Adrenal gland (tissue), 9 donors: ENCODE measurements at regions not wholly inside any gene's neighbourhood (a gene's known extent, or its start where the extent isn't known, plus 50 kb on each side); places are given as distances from the start of the nearest gene placed in this dataset.

ENCODE experiments used
- DNase-seq, 7 donors: peaks; one replicate each; pipeline ENCODE4 v3.0.0-alpha.2; 2019 to 2020
- H3K27ac ChIP-seq, 5 donors: fragments of 200-600 bp; sonication (generic) in 4 of 5; 1 replicate in 3 of 5; 2 replicates in 2 of 5; pipeline versions ENCODE4 v1.5.1 to v1.8.0; 2016 to 2020; ENCODE audit warnings: mild to moderate bottlenecking in 1 of 5
- H3K27me3 ChIP-seq: fragments of 200-600 bp; 2 replicates; pipeline ENCODE4 v1.8.0; 2021
- H3K36me3 ChIP-seq, 2 donors: fragments of 200-600 bp; replicated peaks in 1 of 2; 1 replicate in 1 of 2; 2 replicates in 1 of 2; pipeline versions ENCODE4 v1.5.1 to v1.8.0; 2018 to 2022
- H3K4me1 ChIP-seq, 2 donors: fragments of 200-600 bp; replicated peaks in 1 of 2; 1 replicate in 1 of 2; 2 replicates in 1 of 2; pipeline versions ENCODE4 v1.5.1 to v1.8.0; 2018 to 2021
- H3K4me3 ChIP-seq, 4 donors: fragments of 200-600 bp; sonication (generic) in 3 of 4; one replicate each; pipeline ENCODE4 v1.5.1; 2016 to 2018
- H3K9me3 ChIP-seq, 3 donors: fragments of 200-600 bp; sonication (generic) in 1 of 3; replicated peaks in 1 of 3; 1 replicate in 2 of 3; 2 replicates in 1 of 3; pipeline versions ENCODE4 v1.5.1 to v1.8.0; 2016 to 2021
- CTCF ChIP-seq, 6 experiments: fragments of 450-650 bp in 4 of 6; fragments of 200-600 bp in 2 of 6; sonication (generic) in 1 of 6; IDR thresholded peaks; 1 replicate in 5 of 6; 2 replicates in 1 of 6; pipeline versions ENCODE4 v1.5.1 to v1.8.0; 2016 to 2021; ENCODE audit warnings: antibody characterized with exemption in 6 of 6, mild to moderate bottlenecking in 2 of 6, moderate library complexity in 1 of 6
- POLR2A ChIP-seq, 2 donors: fragments of 450-650 bp; IDR thresholded peaks; one replicate each; pipeline ENCODE4 v1.6.1; 2017; ENCODE audit warnings: antibody characterized with exemption in 2 of 2, mild to moderate bottlenecking in 2 of 2, moderate library complexity in 1 of 2
- WGBS, 4 donors: extraction: QIAGEN DNeasy Blood & Tissue Kit in 2 of 4; methylation state at CpG; one replicate each; pipeline versions ENCODE4 v1.1.5 to v1.1.7; 2013 to 2017; 5-methylcytosine and 5-hydroxymethylcytosine counted together
- intact Hi-C, 2 donors: fragments of 100-400 bp; cut with DNase I; formaldehyde crosslinking; loops; one replicate each; pipeline versions ENCODE4 v1.14.1 to v1.15.0; 2022 to 2023
- donor health status: healthy with polysubstance abuse.
- donor health status: Bipolar disorder and iron deficiency.
- donor health status: DM: yes; HTN: yes; CAD: no.
- donor health status: DM: no; HTN: no; CAD: no.
- donor health status: DM: no; HTN: no; CAD: no.

GRCh38 chr7:9854605-9855004 is 1119.1 kb upstream of the PHF14 start:
- no peak for DNase-seq
- TF ChIP-seq CTCF (IDR thresholded peaks at IDR 0.05) (no peak), POLR2A (IDR thresholded peaks at IDR 0.05) (no peak)
- H3K36me3 ChIP-seq = no peaks in the 10 kb centered on the region
- no peaks in the 10 kb centered on the region for H3K27me3 ChIP-seq
- H3K27ac ChIP-seq = no peak overlapping the region
- H3K9me3 ChIP-seq = no peaks in the 10 kb centered on the region
- intact Hi-C loops = no loop called here
- H3K4me1 ChIP-seq = no peaks in the 10 kb centered on the region
- WGBS, 4 donors = 77 to 93% (median 85%) methylated on average over 2 of the region's 2 CpGs
- no peak overlapping the region for H3K4me3 ChIP-seq

GRCh38 chr7:9856668-9857067 is 1117.0 kb upstream of the PHF14 start:
- no peaks in the 10 kb centered on the region for H3K4me1 ChIP-seq
- 88 to 96% (median 93%) methylated on average over 1 of the region's 1 CpG for WGBS, 4 donors

GRCh38 chr7:9863545-9863944 is 1110.1 kb upstream of the PHF14 start:
- Histone ChIP-seq H3K36me3 (no peaks in the 10 kb centered on the region), H3K27ac (no peak overlapping the region), H3K4me1 (no peaks in the 10 kb centered on the region), H3K9me3 (no peaks in the 10 kb centered on the region), H3K27me3 (no peaks in the 10 kb centered on the region), H3K4me3 (no peak overlapping the region)
- TF ChIP-seq POLR2A (IDR thresholded peaks at IDR 0.05) = no peak
- TF ChIP-seq CTCF (IDR thresholded peaks at IDR 0.05) = no peak
- 57 to 75% (median 68%) methylated on average over 3 of the region's 3 CpGs for WGBS, 4 donors
- DNase-seq = no peak
- intact Hi-C loops = no loop called here

More at GRCh38 chr7:9856668-9857067, 1117.0 kb upstream of the PHF14 start:
- H3K9me3 ChIP-seq = no peaks in the 10 kb centered on the region
- intact Hi-C loops = no loop called here
- DNase-seq = no peak
- no peaks in the 10 kb centered on the region for H3K27me3 ChIP-seq
- TF ChIP-seq CTCF (IDR thresholded peaks at IDR 0.05) = no peak
- no peak for TF ChIP-seq POLR2A (IDR thresholded peaks at IDR 0.05)
- H3K4me3 ChIP-seq = no peak overlapping the region
- H3K27ac ChIP-seq = no peak overlapping the region
- no peaks in the 10 kb centered on the region for H3K36me3 ChIP-seq

- no peaks in the 10 kb centered on the region for H3K9me3 ChIP-seq
- no peak overlapping the region for H3K4me3 ChIP-seq
- no peak for DNase-seq
- H3K4me1 ChIP-seq = no peaks in the 10 kb centered on the region
- 50 to 68% (median 53%) methylated on average over 1 of the region's 1 CpG for WGBS, 4 donors
- intact Hi-C loops = no loop called here
- no peak overlapping the region for H3K27ac ChIP-seq
- no peaks in the 10 kb centered on the region for H3K27me3 ChIP-seq
- no peaks in the 10 kb centered on the region for H3K36me3 ChIP-seq
- TF ChIP-seq POLR2A (IDR thresholded peaks at IDR 0.05) = no peak
- no peak for TF ChIP-seq CTCF (IDR thresholded peaks at IDR 0.05)
Observed at GRCh38 chr7:9869151-9869550, 1104.5 kb upstream of the PHF14 start.
